Astrocyte of the spinal cord (primary cell): ENCODE measurements at regions not wholly inside any gene's neighbourhood (a gene's known extent, or its start where the extent isn't known, plus 50 kb on each side); places are given as distances from the start of the nearest gene placed in this dataset.

Experiments
- DNase-seq: peaks from one replicate; pipeline ENCODE4 v3.0.0; 2011; ENCODE audit warnings: low read depth, low spot score
- H3K4me3 ChIP-seq: 2 replicates; pipeline ENCODE4 v1.5.1; 2011; ENCODE audit warnings: low read depth, mild to moderate bottlenecking, low read length, moderate library complexity
- in situ Hi-C: cut with HindIII; loops from 2 replicates; pipeline ENCODE4 v1.10.0; 2017; ENCODE audit warnings: low sequenced_read_pairs
- TF ChIP-seq, protein P1 (sequence below): IDR thresholded peaks from 2 replicates; pipeline ENCODE4 v1.5.1; 2012; ENCODE audit warnings: low read depth, mild to moderate bottlenecking, low read length, inconsistent platforms

- TF ChIP-seq, protein P1, sequence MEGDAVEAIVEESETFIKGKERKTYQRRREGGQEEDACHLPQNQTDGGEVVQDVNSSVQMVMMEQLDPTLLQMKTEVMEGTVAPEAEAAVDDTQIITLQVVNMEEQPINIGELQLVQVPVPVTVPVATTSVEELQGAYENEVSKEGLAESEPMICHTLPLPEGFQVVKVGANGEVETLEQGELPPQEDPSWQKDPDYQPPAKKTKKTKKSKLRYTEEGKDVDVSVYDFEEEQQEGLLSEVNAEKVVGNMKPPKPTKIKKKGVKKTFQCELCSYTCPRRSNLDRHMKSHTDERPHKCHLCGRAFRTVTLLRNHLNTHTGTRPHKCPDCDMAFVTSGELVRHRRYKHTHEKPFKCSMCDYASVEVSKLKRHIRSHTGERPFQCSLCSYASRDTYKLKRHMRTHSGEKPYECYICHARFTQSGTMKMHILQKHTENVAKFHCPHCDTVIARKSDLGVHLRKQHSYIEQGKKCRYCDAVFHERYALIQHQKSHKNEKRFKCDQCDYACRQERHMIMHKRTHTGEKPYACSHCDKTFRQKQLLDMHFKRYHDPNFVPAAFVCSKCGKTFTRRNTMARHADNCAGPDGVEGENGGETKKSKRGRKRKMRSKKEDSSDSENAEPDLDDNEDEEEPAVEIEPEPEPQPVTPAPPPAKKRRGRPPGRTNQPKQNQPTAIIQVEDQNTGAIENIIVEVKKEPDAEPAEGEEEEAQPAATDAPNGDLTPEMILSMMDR: no peak
- no peak for DNase-seq
- no peak overlapping the region for H3K4me3 ChIP-seq
- in situ Hi-C loops: no loop called here
These were observed 119.3 kb downstream of the RNASET2 start for GRCh38 chr6:166836785-166837718.

DNA sequence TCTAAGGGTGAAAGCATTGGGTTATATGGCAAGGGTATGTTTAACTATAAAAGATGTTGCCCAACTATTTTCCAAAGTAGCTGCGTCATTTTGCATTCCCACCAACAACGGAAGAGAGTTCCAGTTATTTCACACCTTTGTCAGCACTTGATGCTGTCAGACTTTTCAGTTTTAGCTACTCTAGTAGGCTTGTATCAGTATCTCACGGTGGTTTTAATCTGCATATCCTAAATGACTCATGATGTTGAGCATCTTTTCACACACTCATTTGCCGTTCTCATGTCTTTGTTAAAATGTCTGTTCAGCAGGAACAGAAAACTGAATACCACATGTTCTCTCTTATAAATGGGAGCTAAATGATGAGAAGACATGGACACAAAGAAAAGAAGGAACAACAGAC, 122.3 kb downstream of the RNASET2 start:
- TF ChIP-seq, protein P1: no peak

GRCh38 chr6:166830891-166831363, 125.4 kb downstream of the RNASET2 start:
- TF ChIP-seq, protein P1: no peak
- H3K4me3 ChIP-seq: no peak overlapping the region
- no peak for DNase-seq
- in situ Hi-C loops: no loop called here

More for the DNA sequence above, 122.3 kb downstream of the RNASET2 start:
- in situ Hi-C loops: no loop called here
- H3K4me3 ChIP-seq: no peak overlapping the region
- no peak for DNase-seq

DNA sequence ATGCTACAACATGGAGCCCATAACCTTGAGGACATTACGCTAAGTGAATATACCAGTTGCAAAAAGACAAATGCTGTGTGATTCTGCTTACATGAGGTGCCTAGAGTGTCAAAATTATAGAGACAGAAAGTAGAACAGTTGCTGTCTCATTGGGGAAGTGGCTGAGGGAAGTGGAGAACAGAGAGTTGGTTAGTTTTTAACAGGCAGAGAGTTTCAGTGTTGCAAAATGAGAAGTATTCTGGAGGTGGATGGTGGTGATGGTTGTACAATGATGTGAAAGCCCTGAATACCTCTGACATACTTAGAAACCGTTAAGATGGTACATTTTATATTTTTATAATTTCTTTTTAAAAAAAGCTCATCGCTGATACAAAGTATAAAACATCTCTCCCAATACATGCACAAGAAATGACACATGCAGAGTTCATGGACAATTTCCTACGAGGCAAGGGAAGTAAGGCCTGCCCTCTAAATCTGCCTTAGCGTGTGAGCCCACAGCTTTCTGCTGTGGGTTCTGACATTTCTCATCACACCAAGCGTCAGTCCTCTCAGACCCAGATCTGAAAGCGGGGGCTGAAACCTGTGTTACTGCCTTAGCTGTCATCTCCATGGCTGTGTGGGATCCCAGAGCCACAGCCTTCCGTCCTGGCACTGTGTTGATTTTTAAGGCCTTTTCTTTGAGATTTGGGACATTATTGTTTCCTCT, 126.0 kb downstream of the RNASET2 start:
- in situ Hi-C loops: no loop called here
- DNase-seq: no peak
- TF ChIP-seq, protein P1: no peak
- H3K4me3 ChIP-seq: no peak overlapping the region

- no peak for DNase-seq
- TF ChIP-seq, protein P1: no peak
- no peak overlapping the region for H3K4me3 ChIP-seq
- in situ Hi-C loops: no loop called here
These were observed 130.1 kb downstream of the RNASET2 start for GRCh38 chr6:166826264-166826663.

DNA sequence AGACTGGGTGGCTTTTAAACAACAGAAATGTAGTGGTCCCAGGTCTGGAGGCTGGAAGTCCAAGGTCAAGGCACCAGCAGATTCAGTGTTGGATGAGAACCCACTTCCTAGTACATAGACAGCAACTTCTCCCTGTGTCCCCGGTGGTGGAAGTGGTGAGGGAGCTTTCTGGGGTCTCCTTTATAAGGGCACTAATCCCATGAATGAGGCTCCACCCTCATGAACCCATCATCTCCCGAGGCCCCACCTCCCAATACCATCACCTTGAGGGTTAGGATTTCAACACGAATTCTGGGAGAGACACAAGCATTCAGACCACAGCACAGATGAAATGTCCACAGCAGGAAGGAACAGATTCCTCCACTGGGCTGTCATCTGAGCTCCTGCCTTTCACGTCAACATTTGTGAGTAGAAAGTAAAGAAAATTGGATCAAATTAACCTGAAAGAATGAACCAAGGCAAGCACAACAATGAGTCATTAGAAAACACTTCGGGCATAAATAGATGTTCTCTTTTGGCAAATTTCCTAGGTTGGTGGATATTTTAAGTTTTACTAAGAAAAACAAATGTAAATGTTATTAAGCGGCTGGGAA, 130.7 kb downstream of the RNASET2 start:
- H3K4me3 ChIP-seq: no peak overlapping the region
- in situ Hi-C loops: no loop called here
- peak; percentile 62 for DNase-seq
- TF ChIP-seq, protein P1: no peak
